Osteocyte (in vitro differentiated cells): ENCODE measurements at regions not wholly inside any gene's neighbourhood (a gene's known extent, or its start where the extent isn't known, plus 50 kb on each side); places are given as distances from the start of the nearest gene placed in this dataset.

Experiments used
- DNase-seq: peaks from one replicate; pipeline ENCODE4 v3.0.0; 2021; ENCODE audit warnings: mixed read lengths; ENCODE audit not compliant: unreplicated experiment; ENCODE audit errors: extremely low spot score
- H3K27ac Mint-ChIP-seq: one replicate; pipeline ENCODE4 v1.8.0; 2021; ENCODE audit warnings: mild to moderate bottlenecking, mixed read lengths; ENCODE audit not compliant: unreplicated experiment
- H3K27me3 Mint-ChIP-seq: one replicate; pipeline ENCODE4 v1.8.0; 2021; ENCODE audit warnings: mixed read lengths; ENCODE audit not compliant: unreplicated experiment
- H3K36me3 Mint-ChIP-seq: one replicate; pipeline ENCODE4 v1.8.0; 2021; ENCODE audit warnings: mixed read lengths; ENCODE audit not compliant: unreplicated experiment
- H3K4me1 Mint-ChIP-seq: one replicate; pipeline ENCODE4 v1.8.0; 2021; ENCODE audit warnings: mixed read lengths; ENCODE audit not compliant: unreplicated experiment
- H3K4me3 Mint-ChIP-seq: one replicate; pipeline ENCODE4 v1.8.0; 2021; ENCODE audit warnings: mild to moderate bottlenecking, moderate library complexity, mixed read lengths; ENCODE audit not compliant: unreplicated experiment
- H3K9me3 Mint-ChIP-seq: one replicate; pipeline ENCODE4 v1.8.0; 2021; ENCODE audit warnings: mixed read lengths; ENCODE audit not compliant: unreplicated experiment
- CTCF ChIP-seq: fragments of 200-600 bp; sonication (generic); IDR thresholded peaks from 2 replicates; pipeline ENCODE4 v1.5.0; 2021; ENCODE audit warnings: antibody characterized with exemption, mild to moderate bottlenecking, moderate library complexity

- no peak for DNase-seq
- Mint-ChIP-seq H3K4me3 (no peak overlapping the region), H3K27ac (no peak overlapping the region), H3K9me3 (no peaks in the 10 kb centered on the region), H3K4me1 (no peaks in the 10 kb centered on the region), H3K36me3 (no peaks in the 10 kb centered on the region), H3K27me3 (peaks cover 26% of the 10 kb centered on the region)
- TF ChIP-seq CTCF: no peak
Measured at GRCh38 chr3:28890373-28890772, 390.5 kb upstream of the RBMS3 start.

GRCh38 chr3:28891485-28891884 is 389.4 kb upstream of the RBMS3 start:
- H3K36me3 Mint-ChIP-seq: no peaks in the 10 kb centered on the region
- no peak for TF ChIP-seq CTCF
- peaks cover 21% of the 10 kb centered on the region for H3K27me3 Mint-ChIP-seq
- DNase-seq: no peak
- H3K27ac Mint-ChIP-seq: no peak overlapping the region
- H3K4me1 Mint-ChIP-seq: peaks cover 3% of the 10 kb centered on the region
- no peaks in the 10 kb centered on the region for H3K9me3 Mint-ChIP-seq
- H3K4me3 Mint-ChIP-seq: no peak overlapping the region

- DNase-seq: no peak
- Mint-ChIP-seq H3K4me3 (no peak overlapping the region), H3K4me1 (peaks cover 7% of the 10 kb centered on the region), H3K27me3 (no peaks in the 10 kb centered on the region), H3K9me3 (no peaks in the 10 kb centered on the region), H3K36me3 (no peaks in the 10 kb centered on the region), H3K27ac (no peak overlapping the region)
- no peak for TF ChIP-seq CTCF
Measured at GRCh38 chr3:28900301-28900700, 380.6 kb upstream of the RBMS3 start.

- TF ChIP-seq CTCF: no peak
- Mint-ChIP-seq H3K4me1 (peaks cover 7% of the 10 kb centered on the region), H3K36me3 (no peaks in the 10 kb centered on the region), H3K4me3 (no peak overlapping the region), H3K27ac (no peak overlapping the region), H3K27me3 (no peaks in the 10 kb centered on the region), H3K9me3 (no peaks in the 10 kb centered on the region)
- no peak for DNase-seq
Measured at GRCh38 chr3:28901018-28901417, 379.9 kb upstream of the RBMS3 start.

- Mint-ChIP-seq H3K4me3 (no peak overlapping the region), H3K4me1 (no peaks in the 10 kb centered on the region), H3K9me3 (no peaks in the 10 kb centered on the region), H3K27ac (no peak overlapping the region), H3K36me3 (no peaks in the 10 kb centered on the region), H3K27me3 (no peaks in the 10 kb centered on the region)
- no peak for TF ChIP-seq CTCF
- DNase-seq: peak; percentile 84
Measured at GRCh38 chr3:28903171-28903601, 377.7 kb upstream of the RBMS3 start.
